ENCODE measurements at regions not wholly inside any gene's neighbourhood (a gene's known extent, or its start where the extent isn't known, plus 50 kb on each side); places are given as distances from the start of the nearest gene placed in this dataset.
A peak's percentile ranks its signal among the peaks of the same experiment; 100 is the strongest.

GRCh38 chr2:220202066-220202465 is 574.6 kb downstream of the SLC4A3 start:
- FAIRE-seq, result no peak

GRCh38 chr2:220209093-220209492 is 581.7 kb downstream of the SLC4A3 start:
- no peak for FAIRE-seq
- DNase-seq (ENCODE audit: low spot score), result no peak

More at GRCh38 chr2:220202066-220202465, 574.6 kb downstream of the SLC4A3 start:
- DNase-seq (ENCODE audit: low spot score), result no peak

GRCh38 chr2:220209751-220210150 is 582.3 kb downstream of the SLC4A3 start:
- FAIRE-seq (no peak), DNase-seq (ENCODE audit: low spot score) (no peak)

GRCh38 chr2:220212296-220213080 is 585.1 kb downstream of the SLC4A3 start:
- no peak for FAIRE-seq
- DNase-seq (ENCODE audit: low spot score), result no peak

- FAIRE-seq (no peak), DNase-seq (ENCODE audit: low spot score) (no peak)
Measured at GRCh38 chr2:220215785-220216184, 588.4 kb downstream of the SLC4A3 start.

GRCh38 chr2:220219371-220219770 is 591.9 kb downstream of the SLC4A3 start:
- DNase-seq (ENCODE audit: low spot score), result no peak
- FAIRE-seq, result no peak

- DNase-seq (ENCODE audit: low spot score) (no peak), FAIRE-seq (no peak)
Measured at GRCh38 chr2:220220009-220220408, 592.6 kb downstream of the SLC4A3 start.

- FAIRE-seq (no peak), DNase-seq (ENCODE audit: low spot score) (no peak)
Measured at GRCh38 chr2:220221992-220222391, 594.6 kb downstream of the SLC4A3 start.

- DNase-seq (ENCODE audit: low spot score) (peak; percentile 85), FAIRE-seq (peak; percentile 84)
Measured at GRCh38 chr2:220224691-220225543, 597.5 kb downstream of the SLC4A3 start.

GRCh38 chr2:220226076-220226475 is 598.6 kb downstream of the SLC4A3 start:
- DNase-seq (ENCODE audit: low spot score), result no peak

GRCh38 chr2:220226546-220226945 is 599.1 kb downstream of the SLC4A3 start:
- no peak for FAIRE-seq
- no peak for DNase-seq (ENCODE audit: low spot score)

More at GRCh38 chr2:220226076-220226475, 598.6 kb downstream of the SLC4A3 start:
- no peak for FAIRE-seq

GRCh38 chr2:220227266-220227920 is 600.0 kb downstream of the SLC4A3 start:
- FAIRE-seq (no peak), DNase-seq (ENCODE audit: low spot score) (peak; percentile 44)

- peak; percentile 98 for FAIRE-seq
- DNase-seq (ENCODE audit: low spot score), result peak; percentile 98
Measured at GRCh38 chr2:220228310-220229006, 601.0 kb downstream of the SLC4A3 start.

- DNase-seq (ENCODE audit: low spot score), result no peak
- no peak for FAIRE-seq
Measured at GRCh38 chr2:220240641-220241040, 613.2 kb downstream of the SLC4A3 start.

GRCh38 chr2:220241423-220241822 is 614.0 kb downstream of the SLC4A3 start:
- DNase-seq (ENCODE audit: low spot score), result no peak
- FAIRE-seq, result no peak

- DNase-seq (ENCODE audit: low spot score), result no peak
- no peak for FAIRE-seq
Measured at GRCh38 chr2:220243571-220243970, 616.1 kb downstream of the SLC4A3 start.

GRCh38 chr2:220246386-220246785 is 619.0 kb downstream of the SLC4A3 start:
- DNase-seq (ENCODE audit: low spot score) (no peak), FAIRE-seq (no peak)

GRCh38 chr2:220247588-220248350 is 620.3 kb downstream of the SLC4A3 start:
- DNase-seq (ENCODE audit: low spot score), result no peak
- FAIRE-seq, result no peak

GRCh38 chr2:220259662-220260061 is 632.2 kb downstream of the SLC4A3 start:
- no peak for DNase-seq (ENCODE audit: low spot score)
- no peak for FAIRE-seq

- DNase-seq (ENCODE audit: low spot score) (no peak), FAIRE-seq (no peak)
Measured at GRCh38 chr2:220263300-220263699, 635.9 kb downstream of the SLC4A3 start.
